ENCODE measurements at regions not wholly inside any gene's neighbourhood (a gene's known extent, or its start where the extent isn't known, plus 50 kb on each side); places are given as distances from the start of the nearest gene placed in this dataset.

DNA sequence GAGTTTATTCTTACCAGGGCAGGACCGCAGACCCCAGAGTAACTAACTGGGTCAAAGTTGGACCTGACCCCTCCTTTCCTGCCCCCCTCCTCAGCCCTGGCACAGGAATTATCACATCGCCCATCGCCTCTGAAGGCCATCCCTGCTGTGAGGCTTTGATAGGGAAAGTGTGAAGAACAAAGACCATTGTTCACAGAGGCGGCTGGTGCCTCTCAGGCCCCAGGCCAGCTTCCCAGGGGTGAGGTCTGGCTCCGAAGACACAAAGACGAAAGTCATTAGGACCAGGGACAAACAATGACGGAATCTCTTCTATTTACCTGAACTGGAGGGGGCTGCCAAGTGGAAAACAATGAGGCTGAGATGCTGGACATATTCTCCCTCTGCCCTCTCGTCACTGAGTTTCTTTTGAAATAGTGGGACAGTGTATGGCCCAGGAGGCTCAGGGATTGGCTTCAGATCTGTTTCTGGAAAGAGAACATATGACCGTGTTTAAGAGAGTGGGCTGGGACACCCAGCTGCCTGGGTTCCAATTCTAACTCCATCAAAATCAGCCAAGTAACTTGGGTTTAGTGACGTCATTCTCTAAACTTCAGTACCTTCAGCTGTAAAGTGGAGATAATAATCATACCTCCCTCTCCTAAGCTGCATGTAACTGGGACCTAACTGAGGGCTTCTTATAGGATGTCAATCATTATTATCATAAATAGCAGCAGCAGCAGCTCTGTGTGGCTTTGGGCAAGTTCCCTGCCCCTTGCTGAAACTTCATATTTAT, 769.4 kb downstream of the MED13L start:
- no peaks in the 10 kb centered on the region for H3K79me2 ChIP-seq (ENCODE audit: control insufficient read depth, insufficient read depth, low read length)
- no peak for TF ChIP-seq EZH2 (IDR thresholded peaks at IDR 0.05; ENCODE audit: low read length, missing control alignments)
- TF ChIP-seq, protein P1, sequence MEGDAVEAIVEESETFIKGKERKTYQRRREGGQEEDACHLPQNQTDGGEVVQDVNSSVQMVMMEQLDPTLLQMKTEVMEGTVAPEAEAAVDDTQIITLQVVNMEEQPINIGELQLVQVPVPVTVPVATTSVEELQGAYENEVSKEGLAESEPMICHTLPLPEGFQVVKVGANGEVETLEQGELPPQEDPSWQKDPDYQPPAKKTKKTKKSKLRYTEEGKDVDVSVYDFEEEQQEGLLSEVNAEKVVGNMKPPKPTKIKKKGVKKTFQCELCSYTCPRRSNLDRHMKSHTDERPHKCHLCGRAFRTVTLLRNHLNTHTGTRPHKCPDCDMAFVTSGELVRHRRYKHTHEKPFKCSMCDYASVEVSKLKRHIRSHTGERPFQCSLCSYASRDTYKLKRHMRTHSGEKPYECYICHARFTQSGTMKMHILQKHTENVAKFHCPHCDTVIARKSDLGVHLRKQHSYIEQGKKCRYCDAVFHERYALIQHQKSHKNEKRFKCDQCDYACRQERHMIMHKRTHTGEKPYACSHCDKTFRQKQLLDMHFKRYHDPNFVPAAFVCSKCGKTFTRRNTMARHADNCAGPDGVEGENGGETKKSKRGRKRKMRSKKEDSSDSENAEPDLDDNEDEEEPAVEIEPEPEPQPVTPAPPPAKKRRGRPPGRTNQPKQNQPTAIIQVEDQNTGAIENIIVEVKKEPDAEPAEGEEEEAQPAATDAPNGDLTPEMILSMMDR (conservative IDR thresholded peaks at IDR 0.05 in 1 of 2, IDR thresholded peaks at IDR 0.05 in 1 of 2; ENCODE audit: low read depth in 1 of 2, low read length in 2 of 2) = no peak
- H4K20me1 ChIP-seq (ENCODE audit: control insufficient read depth, extremely low read depth, insufficient read depth, low read length) = no peaks in the 10 kb centered on the region

DNA sequence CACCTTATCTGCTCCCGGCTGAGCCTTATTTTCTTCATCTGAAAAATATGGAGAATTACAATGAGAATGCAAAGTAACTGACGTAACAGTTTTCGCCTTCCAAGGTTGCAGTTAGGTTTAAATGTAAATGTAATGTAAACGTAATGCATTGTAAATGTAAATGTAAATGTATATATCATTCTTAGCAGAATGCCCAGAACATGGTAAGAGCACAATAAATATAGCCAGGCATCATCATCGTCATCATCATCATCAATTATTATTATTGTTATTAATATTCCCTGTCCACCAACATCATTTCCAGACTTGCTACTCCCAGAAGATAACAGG, 770.0 kb downstream of the MED13L start:
- no peak overlapping the region for H3K27ac ChIP-seq (ENCODE audit: insufficient read depth, low read length)
- H3K9me3 ChIP-seq (ENCODE audit: control insufficient read depth, insufficient read depth, low read depth, low read length) = no peaks in the 10 kb centered on the region
- H3K4me2 ChIP-seq (ENCODE audit: extremely low read depth, insufficient read depth, low read length) = no peak overlapping the region
- H3K4me3 ChIP-seq (replicated peaks in 1 of 4; ENCODE audit: control extremely low read depth in 1 of 4, insufficient read depth in 1 of 4, low read depth in 3 of 4, low read length in 4 of 4) = no peak overlapping the region
- no peaks in the 10 kb centered on the region for H3K4me1 ChIP-seq (ENCODE audit: control insufficient read depth, extremely low read depth, insufficient read depth, low read length)
- H3K36me3 ChIP-seq (ENCODE audit: control insufficient read depth, insufficient read depth, low read length) = no peaks in the 10 kb centered on the region
- no peaks in the 10 kb centered on the region for H3K79me2 ChIP-seq (ENCODE audit: control insufficient read depth, insufficient read depth, low read length)
- H2AFZ ChIP-seq (ENCODE audit: low read length) = no peak overlapping the region
- no peak for TF ChIP-seq EZH2 (IDR thresholded peaks at IDR 0.05; ENCODE audit: low read length, missing control alignments)
- TF ChIP-seq, protein P1 (conservative IDR thresholded peaks at IDR 0.05 in 1 of 2, IDR thresholded peaks at IDR 0.05 in 1 of 2; ENCODE audit: low read depth in 1 of 2, low read length in 2 of 2) = no peak
- H3K27me3 ChIP-seq (ENCODE audit: control insufficient read depth, insufficient read depth, low read length) = no peaks in the 10 kb centered on the region
- no peak overlapping the region for H3K9ac ChIP-seq (ENCODE audit: insufficient read depth, low read length)
- no peaks in the 10 kb centered on the region for H4K20me1 ChIP-seq (ENCODE audit: control insufficient read depth, extremely low read depth, insufficient read depth, low read length)
- DNase-seq (ENCODE audit: low read depth in 2 of 2) = no peak

More for the DNA sequence above, 769.4 kb downstream of the MED13L start:
- no peaks in the 10 kb centered on the region for H3K36me3 ChIP-seq (ENCODE audit: control insufficient read depth, insufficient read depth, low read length)
- H3K27ac ChIP-seq (ENCODE audit: insufficient read depth, low read length) = no peak overlapping the region
- no peak overlapping the region for H3K4me3 ChIP-seq (replicated peaks in 1 of 4; ENCODE audit: control extremely low read depth in 1 of 4, insufficient read depth in 1 of 4, low read depth in 3 of 4, low read length in 4 of 4)
- no peak for DNase-seq (ENCODE audit: low read depth in 2 of 2)
- H3K9ac ChIP-seq (ENCODE audit: insufficient read depth, low read length) = no peak overlapping the region
- no peaks in the 10 kb centered on the region for H3K9me3 ChIP-seq (ENCODE audit: control insufficient read depth, insufficient read depth, low read depth, low read length)
- no peaks in the 10 kb centered on the region for H3K27me3 ChIP-seq (ENCODE audit: control insufficient read depth, insufficient read depth, low read length)
- no peaks in the 10 kb centered on the region for H3K4me1 ChIP-seq (ENCODE audit: control insufficient read depth, extremely low read depth, insufficient read depth, low read length)
- H2AFZ ChIP-seq (ENCODE audit: low read length) = no peak overlapping the region
- H3K4me2 ChIP-seq (ENCODE audit: extremely low read depth, insufficient read depth, low read length) = no peak overlapping the region

DNA sequence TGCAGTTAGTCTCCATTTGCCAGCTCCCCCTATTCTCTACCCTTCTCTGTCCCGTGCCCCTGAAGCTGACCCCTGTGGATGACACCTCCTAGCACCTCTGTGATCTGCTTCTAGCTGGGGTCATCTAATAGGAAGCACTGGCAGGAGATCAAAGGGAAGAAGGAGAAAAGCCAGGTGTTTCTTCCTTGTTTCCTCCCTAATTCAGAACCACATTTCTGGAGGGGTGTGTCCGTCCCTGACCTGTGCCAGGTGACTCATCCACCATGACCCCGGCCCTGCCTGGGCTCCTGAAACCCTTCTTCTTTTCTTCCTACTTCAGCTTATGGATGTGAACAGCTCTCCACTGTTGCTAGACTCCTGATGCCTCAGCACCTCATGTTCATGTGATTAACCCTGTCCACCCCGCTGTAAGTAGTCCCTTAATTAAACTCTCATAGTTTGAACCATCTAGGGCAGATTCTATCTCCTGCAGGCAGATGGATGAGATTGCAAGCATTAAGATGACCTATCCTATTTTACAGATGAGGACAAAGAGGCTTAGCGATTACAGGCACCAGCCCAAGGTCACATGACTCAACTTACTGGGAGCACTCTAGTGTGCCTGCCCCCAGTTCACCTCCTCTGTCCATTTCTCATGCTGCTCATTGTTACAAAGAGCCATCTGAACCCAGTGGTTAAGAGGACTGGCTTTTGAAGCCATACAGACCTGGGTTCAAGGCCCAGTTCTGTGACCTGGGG, 770.5 kb downstream of the MED13L start:
- no peak overlapping the region for H2AFZ ChIP-seq (ENCODE audit: low read length)
- no peak for DNase-seq (ENCODE audit: low read depth in 2 of 2)
- no peaks in the 10 kb centered on the region for H3K79me2 ChIP-seq (ENCODE audit: control insufficient read depth, insufficient read depth, low read length)
- no peak overlapping the region for H3K9ac ChIP-seq (ENCODE audit: insufficient read depth, low read length)
- H3K4me3 ChIP-seq (replicated peaks in 1 of 4; ENCODE audit: control extremely low read depth in 1 of 4, insufficient read depth in 1 of 4, low read depth in 3 of 4, low read length in 4 of 4) = no peak overlapping the region
- H3K4me1 ChIP-seq (ENCODE audit: control insufficient read depth, extremely low read depth, insufficient read depth, low read length) = no peaks in the 10 kb centered on the region
- TF ChIP-seq, protein P1 (conservative IDR thresholded peaks at IDR 0.05 in 1 of 2, IDR thresholded peaks at IDR 0.05 in 1 of 2; ENCODE audit: low read depth in 1 of 2, low read length in 2 of 2) = no peak
- no peak for TF ChIP-seq EZH2 (IDR thresholded peaks at IDR 0.05; ENCODE audit: low read length, missing control alignments)
- H3K4me2 ChIP-seq (ENCODE audit: extremely low read depth, insufficient read depth, low read length) = no peak overlapping the region
- H4K20me1 ChIP-seq (ENCODE audit: control insufficient read depth, extremely low read depth, insufficient read depth, low read length) = no peaks in the 10 kb centered on the region
- H3K9me3 ChIP-seq (ENCODE audit: control insufficient read depth, insufficient read depth, low read depth, low read length) = no peaks in the 10 kb centered on the region
- H3K27me3 ChIP-seq (ENCODE audit: control insufficient read depth, insufficient read depth, low read length) = no peaks in the 10 kb centered on the region
- H3K36me3 ChIP-seq (ENCODE audit: control insufficient read depth, insufficient read depth, low read length) = no peaks in the 10 kb centered on the region
- H3K27ac ChIP-seq (ENCODE audit: insufficient read depth, low read length) = no peak overlapping the region

Measured in fibroblast of lung (primary cell).